22Rv1 (cell line): ENCODE measurements at regions not wholly inside any gene's neighbourhood (a gene's known extent, or its start where the extent isn't known, plus 50 kb on each side); places are given as distances from the start of the nearest gene placed in this dataset.

Experiments used
- H3K27ac ChIP-seq: fragments of 450-650 bp; 2 replicates; pipeline ENCODE4 v1.5.1; 2017
- ZFX ChIP-seq: fragments of 450-650 bp; IDR thresholded peaks from 2 replicates; pipeline ENCODE4 v1.6.1; 2017; ENCODE audit warnings: antibody characterized with exemption, borderline replicate concordance
- TF ChIP-seq, protein P1 (sequence below): fragments of 450-650 bp; IDR thresholded peaks from 2 replicates; pipeline ENCODE4 v1.5.1; 2017; ENCODE audit warnings: mild to moderate bottlenecking

GRCh38 chr6:56005426-56005825 lies 130.0 kb upstream of the BMP5 start:
- TF ChIP-seq, protein P1, sequence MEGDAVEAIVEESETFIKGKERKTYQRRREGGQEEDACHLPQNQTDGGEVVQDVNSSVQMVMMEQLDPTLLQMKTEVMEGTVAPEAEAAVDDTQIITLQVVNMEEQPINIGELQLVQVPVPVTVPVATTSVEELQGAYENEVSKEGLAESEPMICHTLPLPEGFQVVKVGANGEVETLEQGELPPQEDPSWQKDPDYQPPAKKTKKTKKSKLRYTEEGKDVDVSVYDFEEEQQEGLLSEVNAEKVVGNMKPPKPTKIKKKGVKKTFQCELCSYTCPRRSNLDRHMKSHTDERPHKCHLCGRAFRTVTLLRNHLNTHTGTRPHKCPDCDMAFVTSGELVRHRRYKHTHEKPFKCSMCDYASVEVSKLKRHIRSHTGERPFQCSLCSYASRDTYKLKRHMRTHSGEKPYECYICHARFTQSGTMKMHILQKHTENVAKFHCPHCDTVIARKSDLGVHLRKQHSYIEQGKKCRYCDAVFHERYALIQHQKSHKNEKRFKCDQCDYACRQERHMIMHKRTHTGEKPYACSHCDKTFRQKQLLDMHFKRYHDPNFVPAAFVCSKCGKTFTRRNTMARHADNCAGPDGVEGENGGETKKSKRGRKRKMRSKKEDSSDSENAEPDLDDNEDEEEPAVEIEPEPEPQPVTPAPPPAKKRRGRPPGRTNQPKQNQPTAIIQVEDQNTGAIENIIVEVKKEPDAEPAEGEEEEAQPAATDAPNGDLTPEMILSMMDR: no peak
- no peak for TF ChIP-seq ZFX
- no peak overlapping the region for H3K27ac ChIP-seq

DNA sequence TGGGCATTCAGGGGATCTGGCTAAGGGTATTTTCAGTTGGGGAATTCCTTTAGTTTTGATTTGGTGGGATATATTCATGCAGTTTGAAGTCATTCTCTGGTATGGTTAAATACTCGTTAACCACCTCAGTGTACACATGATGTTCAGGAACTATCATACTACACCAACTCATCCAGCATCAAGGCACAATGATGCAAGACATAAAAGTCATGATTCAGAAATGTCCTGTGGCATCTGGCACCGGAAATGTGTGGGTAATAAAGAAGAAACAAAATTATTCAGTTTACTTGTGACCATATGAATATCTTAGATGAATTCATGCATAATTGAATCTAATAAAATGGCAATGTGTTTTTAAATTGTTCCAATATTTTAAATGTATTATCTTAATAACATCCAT lies 129.0 kb upstream of the BMP5 start:
- TF ChIP-seq, protein P1: no peak
- no peak for TF ChIP-seq ZFX

DNA sequence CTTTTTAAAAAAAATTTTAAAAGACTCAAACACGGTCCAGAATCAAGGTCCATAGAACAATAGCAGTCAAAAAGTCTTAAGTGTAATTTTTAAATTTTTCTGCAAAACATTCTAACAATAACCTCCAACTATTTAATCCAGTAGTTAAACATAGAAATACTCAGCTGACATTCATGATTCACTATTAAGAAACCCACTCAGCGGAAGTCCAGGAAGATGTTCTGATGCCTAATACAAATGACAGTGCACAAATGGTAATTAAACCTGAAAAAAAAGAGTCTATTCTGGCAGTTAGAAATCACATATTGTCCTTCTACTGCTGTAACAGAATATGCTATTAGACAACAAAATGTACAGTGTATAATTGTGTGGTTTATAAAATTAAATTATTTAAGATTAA lies 128.2 kb upstream of the BMP5 start:
- no peak overlapping the region for H3K27ac ChIP-seq
- TF ChIP-seq ZFX: no peak
- TF ChIP-seq, protein P1: no peak

More for the DNA sequence above, 129.0 kb upstream of the BMP5 start:
- H3K27ac ChIP-seq: no peak overlapping the region

DNA sequence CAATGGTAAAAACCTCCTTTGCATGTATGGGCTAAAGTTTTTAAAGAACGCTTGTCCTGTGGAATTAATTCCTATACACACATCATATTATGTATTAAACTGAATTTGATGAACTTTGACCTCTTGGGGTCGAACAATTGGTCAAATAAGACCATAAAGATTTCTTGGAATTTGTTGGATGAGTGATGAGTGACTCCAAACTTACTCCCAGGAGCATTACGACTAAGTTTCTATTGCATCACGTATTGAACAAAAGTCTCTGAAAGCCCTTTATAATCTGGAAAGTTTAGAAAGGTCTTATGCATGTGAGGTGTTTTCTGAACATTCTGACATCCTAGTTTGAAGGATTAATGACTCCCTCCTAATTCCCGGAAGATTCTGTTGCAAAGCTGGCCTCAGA lies 126.9 kb upstream of the BMP5 start:
- TF ChIP-seq, protein P1: no peak
- TF ChIP-seq ZFX: no peak
- no peak overlapping the region for H3K27ac ChIP-seq

GRCh38 chr6:55998576-55998975 lies 123.2 kb upstream of the BMP5 start:
- TF ChIP-seq ZFX: no peak
- TF ChIP-seq, protein P1: no peak

DNA sequence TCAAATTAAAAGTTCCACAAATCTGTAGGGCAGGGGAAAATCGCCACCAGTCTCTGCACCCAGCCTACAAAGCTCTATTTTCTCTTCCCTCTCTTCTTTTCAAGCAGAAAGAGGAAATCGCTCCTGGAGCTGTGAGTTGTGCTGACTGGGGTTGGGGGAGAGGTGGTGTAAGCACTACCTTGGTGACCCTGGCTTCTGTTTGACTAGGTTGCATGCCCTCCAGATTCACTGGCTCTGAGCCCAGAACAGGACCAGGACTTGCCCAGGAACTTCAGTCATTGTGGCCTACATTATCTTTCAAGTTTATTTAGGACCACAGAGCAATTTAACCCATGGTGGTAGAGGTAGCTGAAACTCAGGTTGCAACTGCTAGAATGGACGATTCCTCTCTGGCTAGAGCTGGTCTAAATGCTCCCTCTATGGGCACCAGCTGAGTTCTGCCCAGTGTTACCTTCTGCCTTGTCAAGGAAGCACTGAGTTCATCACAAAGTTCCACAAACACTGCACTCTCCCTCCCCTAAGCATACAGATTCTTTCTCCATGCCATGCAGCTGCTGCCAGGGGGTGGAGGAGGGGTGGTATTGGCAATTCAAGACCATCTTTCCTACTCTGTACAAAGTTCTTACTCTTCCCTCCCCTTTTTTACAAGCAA lies 122.0 kb upstream of the BMP5 start:
- H3K27ac ChIP-seq: no peak overlapping the region
- TF ChIP-seq, protein P1: no peak
- no peak for TF ChIP-seq ZFX

More at GRCh38 chr6:55998576-55998975, 123.2 kb upstream of the BMP5 start:
- no peak overlapping the region for H3K27ac ChIP-seq

DNA sequence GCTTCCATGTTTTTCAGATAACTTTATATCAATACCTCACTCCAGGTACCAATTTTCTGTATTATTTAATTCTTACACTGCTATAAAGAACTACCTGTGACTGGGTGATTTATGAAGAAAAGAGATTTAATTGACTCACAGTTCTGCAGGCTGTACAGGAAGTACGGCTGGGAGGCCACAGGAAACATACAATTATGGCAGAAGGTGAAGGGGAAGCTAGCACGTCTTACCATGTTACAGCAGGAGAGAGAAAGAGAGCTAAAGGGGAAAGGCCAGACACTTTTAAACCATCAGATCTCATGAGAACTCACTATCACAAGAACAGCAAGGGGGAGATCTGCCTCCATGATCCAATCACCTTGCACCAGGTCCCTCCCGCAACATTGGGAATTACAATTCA lies 119.1 kb upstream of the BMP5 start:
- TF ChIP-seq ZFX: no peak
- TF ChIP-seq, protein P1: no peak
- no peak overlapping the region for H3K27ac ChIP-seq
